IMR-90 (cell line): ENCODE measurements at regions not wholly inside any gene's neighbourhood (a gene's known extent, or its start where the extent isn't known, plus 50 kb on each side); places are given as distances from the start of the nearest gene placed in this dataset.

Experiments
- ATAC-seq: fragments of 200-7000 bp; cut with Tn5 transposase; 2 replicates; pipeline ENCODE4 v1.9.1; 2020; ENCODE audit warnings: low read depth, mild to moderate bottlenecking, moderate library complexity
- BruUV-seq: library from RNA; stranded (reverse); fragments of 400-500 nt; replicated peaks from 2 replicates; lab custom pipeline; 2021; lab: Mats Ljungman, UMichigan
- CTCF ChIA-PET: fragments of 300-600 bp; formaldehyde crosslinking; extraction: SDS; loops from one replicate; lab custom pipeline; 2021; ENCODE audit warnings: antibody characterized with exemption; lab: Yijun Ruan, JAX
- POLR2A ChIA-PET: fragments of 300-600 bp; sonication (Branson Sonifier 250); formaldehyde crosslinking; loops from one replicate; lab custom pipeline; 2022; ENCODE audit warnings: antibody characterized with exemption; ENCODE audit not compliant: unreplicated experiment; lab: Charles Lee
- DNase-seq: peaks from one replicate; pipeline ENCODE4 v3.0.0; 2013
- H2AFZ ChIP-seq: replicated peaks from 2 replicates; pipeline ENCODE3; 2013; ENCODE audit warnings: low read length, mild to moderate bottlenecking; ENCODE audit not compliant: poor library complexity
- H2AK5ac ChIP-seq: 2 replicates; pipeline ENCODE4 v1.6.1; 2013; ENCODE audit warnings: low read depth, low read length, inconsistent platforms
- H2AK9ac ChIP-seq: replicated peaks from 2 replicates; pipeline ENCODE3; 2013; ENCODE audit warnings: mild to moderate bottlenecking, low read depth, low read length, moderate library complexity; ENCODE audit not compliant: poor library complexity
- H2BK120ac ChIP-seq: 2 replicates; pipeline ENCODE4 v1.6.1; 2013; ENCODE audit warnings: low read depth, low read length, inconsistent platforms
- H2BK15ac ChIP-seq: 3 replicates; pipeline ENCODE4 v1.6.1; 2013; ENCODE audit warnings: low read depth, low read length, inconsistent platforms
- H2BK20ac ChIP-seq: 2 replicates; pipeline ENCODE4 v1.6.1; 2013; ENCODE audit warnings: low read depth, mild to moderate bottlenecking, inconsistent platforms, low read length, moderate library complexity
- H2BK5ac ChIP-seq: 2 replicates; pipeline ENCODE4 v1.6.1; 2013; ENCODE audit warnings: mild to moderate bottlenecking, low read depth, low read length, inconsistent platforms; ENCODE audit not compliant: poor library complexity, severe bottlenecking
- H3K14ac ChIP-seq: replicated peaks from 2 replicates; pipeline ENCODE4 v1.6.1; 2013; ENCODE audit warnings: low read depth, low read length, inconsistent platforms
- H3K18ac ChIP-seq: 2 replicates; pipeline ENCODE4 v1.6.1; 2013; ENCODE audit warnings: low read depth, low read length, control low read depth
- H3K23ac ChIP-seq: 2 replicates; pipeline ENCODE4 v1.6.1; 2013; ENCODE audit warnings: low read depth, low read length, inconsistent platforms
- H3K27ac ChIP-seq: 2 replicates; pipeline ENCODE4 v1.5.1; 2013; ENCODE audit warnings: mild to moderate bottlenecking, control low read depth, low read length; ENCODE audit not compliant: insufficient read depth
- H3K27me3 ChIP-seq: 2 replicates; pipeline ENCODE4 v1.6.1; 2013; ENCODE audit warnings: low read length; ENCODE audit not compliant: control insufficient read depth, insufficient read depth
- H3K36me3 ChIP-seq: 2 replicates; pipeline ENCODE4 v1.6.1; 2013; ENCODE audit warnings: low read length, mixed read lengths; ENCODE audit not compliant: control insufficient read depth, insufficient read depth
- H3K4ac ChIP-seq: 2 replicates; pipeline ENCODE4 v1.6.1; 2013; ENCODE audit warnings: low read depth, low read length, inconsistent platforms
- H3K4me1 ChIP-seq: 2 replicates; pipeline ENCODE4 v1.6.1; 2013; ENCODE audit warnings: low read length, mixed read lengths; ENCODE audit not compliant: control insufficient read depth, insufficient read depth
- H3K4me2 ChIP-seq: 2 replicates; pipeline ENCODE4 v1.6.1; 2013; ENCODE audit warnings: low read depth, mild to moderate bottlenecking, control low read depth, low read length, moderate library complexity
- H3K4me3 ChIP-seq: 2 replicates; pipeline ENCODE4 v1.5.1; 2013; ENCODE audit warnings: low read depth, mild to moderate bottlenecking, control low read depth, low read length, moderate library complexity; ENCODE audit not compliant: insufficient read depth
- H3K56ac ChIP-seq: 2 replicates; pipeline ENCODE4 v1.6.1; 2013; ENCODE audit warnings: low read length, inconsistent platforms; ENCODE audit not compliant: insufficient read depth; ENCODE audit errors: extremely low read depth
- H3K79me1 ChIP-seq, 2 experiments: 2 replicates each; pipeline ENCODE4 v1.6.1; 2013; ENCODE audit warnings: low read length in 2 of 2, inconsistent platforms in 1 of 2, low read depth in 1 of 2
- H3K9ac ChIP-seq: 2 replicates; pipeline ENCODE4 v1.6.1; 2013; ENCODE audit warnings: low read depth, low read length, control low read depth
- H3K9me1 ChIP-seq: 2 replicates; pipeline ENCODE4 v1.6.1; 2013; ENCODE audit warnings: low read length, inconsistent platforms; ENCODE audit not compliant: insufficient read depth
- H3K9me3 ChIP-seq: 2 replicates; pipeline ENCODE4 v1.6.1; 2013; ENCODE audit warnings: low read length; ENCODE audit not compliant: control insufficient read depth, insufficient read depth
- H4K20me1 ChIP-seq: 2 replicates; pipeline ENCODE4 v1.6.1; 2013; ENCODE audit warnings: low read length, inconsistent platforms; ENCODE audit not compliant: insufficient read depth
- H4K5ac ChIP-seq: 2 replicates; pipeline ENCODE4 v1.6.1; 2013; ENCODE audit warnings: mild to moderate bottlenecking, low read depth, low read length, control low read depth
- H4K8ac ChIP-seq, 2 experiments: 2 replicates each; pipeline ENCODE4 v1.6.1; 2013; ENCODE audit warnings: low read depth in 2 of 2, low read length in 2 of 2, control low read depth in 1 of 2, inconsistent platforms in 1 of 2
- H4K91ac ChIP-seq: 2 replicates; pipeline ENCODE4 v1.6.1; 2013; ENCODE audit warnings: low read depth, low read length, inconsistent platforms; ENCODE audit not compliant: insufficient read depth
- BHLHE40 ChIP-seq: fragments of 150-350 bp; IDR thresholded peaks from 2 replicates; pipeline ENCODE4 v1.6.1; 2016; ENCODE audit warnings: mild to moderate bottlenecking, low read depth, low read length
- CEBPB ChIP-seq: IDR thresholded peaks from 2 replicates; pipeline ENCODE4 v1.6.1; 2012; ENCODE audit warnings: low read depth, low read length, improper control_type of control experiment
- CHD1 ChIP-seq: IDR thresholded peaks from 2 replicates; pipeline ENCODE4 v1.6.1; 2012; ENCODE audit warnings: low read depth, low read length, improper control_type of control experiment
- ELK1 ChIP-seq: fragments of 150-350 bp; IDR thresholded peaks from 2 replicates; pipeline ENCODE4 v1.6.1; 2016; ENCODE audit warnings: low read depth, mild to moderate bottlenecking, low read length, moderate library complexity, borderline replicate concordance
- FOS ChIP-seq: fragments of 150-350 bp; IDR thresholded peaks from 2 replicates; pipeline ENCODE4 v1.6.1; 2016; ENCODE audit warnings: low read depth, low read length
- MAFK ChIP-seq: IDR thresholded peaks from 2 replicates; pipeline ENCODE4 v1.6.1; 2012; ENCODE audit warnings: low read depth, low read length, improper control_type of control experiment
- MAZ ChIP-seq: IDR thresholded peaks from 2 replicates; pipeline ENCODE4 v1.6.1; 2012; ENCODE audit warnings: low read depth, mild to moderate bottlenecking, low read length, improper control_type of control experiment, moderate library complexity, borderline replicate concordance
- MXI1 ChIP-seq: IDR thresholded peaks from 2 replicates; pipeline ENCODE4 v1.6.1; 2012; ENCODE audit warnings: low read depth, mild to moderate bottlenecking, low read length, moderate library complexity, borderline replicate concordance
- NFE2L2 ChIP-seq: fragments of 150-350 bp; IDR thresholded peaks from 2 replicates; pipeline ENCODE4 v1.6.1; 2016; ENCODE audit warnings: low read depth, mild to moderate bottlenecking, low read length
- POLR2A ChIP-seq: IDR thresholded peaks from 2 replicates; pipeline ENCODE4 v1.6.1; 2012; ENCODE audit warnings: mild to moderate bottlenecking, low read depth, low read length
- RAD21 ChIP-seq: IDR thresholded peaks from 2 replicates; pipeline ENCODE4 v1.6.1; 2012; ENCODE audit warnings: low read length, improper control_type of control experiment
- RCOR1 ChIP-seq: IDR thresholded peaks from 2 replicates; pipeline ENCODE4 v1.6.1; 2012; ENCODE audit warnings: mild to moderate bottlenecking, low read length, improper control_type of control experiment; ENCODE audit not compliant: insufficient replicate concordance
- RFX5 ChIP-seq: IDR thresholded peaks from 2 replicates; pipeline ENCODE4 v1.8.0; 2012; ENCODE audit warnings: low read depth, mild to moderate bottlenecking, low read length, moderate library complexity
- SMC3 ChIP-seq: fragments of 150-350 bp; IDR thresholded peaks from 2 replicates; pipeline ENCODE4 v1.6.1; 2016; ENCODE audit warnings: low read depth, mild to moderate bottlenecking, antibody characterized with exemption, low read length, moderate library complexity
- USF2 ChIP-seq: fragments of 150-350 bp; IDR thresholded peaks from 2 replicates; pipeline ENCODE4 v1.6.1; 2017; ENCODE audit warnings: mild to moderate bottlenecking, antibody characterized with exemption, low read length, low read depth
- WGBS, 2 experiments: methylation state at CpG; one replicate each; pipeline versions ENCODE4 v1.1.5 to v1.1.7; 2013; ENCODE audit warnings: missing lambda C conversion rate in 2 of 2; ENCODE audit not compliant: insufficient read length in 1 of 2; ENCODE audit errors: extremely low coverage in 2 of 2; 5-methylcytosine and 5-hydroxymethylcytosine counted together
- dilution Hi-C: fragments of 300-500 bp; cut with HindIII; formaldehyde crosslinking; loops from one replicate; pipeline ENCODE4 v1.14.3; 2018; ENCODE audit warnings: low sequenced_read_pairs; ENCODE audit not compliant: unreplicated experiment
- in situ Hi-C: fragments of 300-500 bp; cut with MboI; formaldehyde crosslinking; loops from 3 replicates; pipeline ENCODE4 v1.14.3; 2019; ENCODE audit warnings: low sequenced_read_pairs, inconsistent platforms, mixed read lengths
- intact Hi-C: fragments of 100-400 bp; cut with micrococcal nuclease; formaldehyde crosslinking; loops from 2 replicates; pipeline ENCODE4 v1.10.0; 2022
- TF ChIP-seq, protein P1 (sequence below): conservative IDR thresholded peaks from 2 replicates; pipeline ENCODE4 v1.5.1; 2012; ENCODE audit warnings: mild to moderate bottlenecking, low read depth, low read length, improper control_type of control experiment

DNA sequence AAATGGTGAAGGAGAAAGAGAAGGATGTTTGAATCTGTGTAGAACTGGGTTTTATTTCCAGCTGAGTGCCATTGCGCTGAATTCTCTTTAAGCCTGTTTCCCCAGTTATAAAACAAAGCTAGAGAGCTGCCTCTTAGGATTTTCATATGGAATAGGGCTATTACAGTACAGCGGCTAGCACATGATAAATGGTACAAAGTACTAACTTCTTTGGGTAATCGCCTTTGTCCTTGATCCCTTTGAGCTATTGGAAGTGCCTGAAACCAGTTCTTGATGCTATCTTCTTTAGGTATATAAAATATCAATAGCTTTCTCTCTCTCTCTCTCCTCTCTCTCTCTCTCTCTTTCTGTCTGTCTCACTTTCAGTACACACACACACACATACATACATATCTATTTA lies 71.3 kb downstream of the SOX11 start:
- no peak overlapping the region for H4K91ac ChIP-seq
- in situ Hi-C loops (no loop called here), dilution Hi-C loops (no loop called here), intact Hi-C loops (no loop called here)
- BruUV-seq, result no TSS peak
- no peak overlapping the region for H3K27ac ChIP-seq
- no peak overlapping the region for H2AK9ac ChIP-seq
- H4K20me1 ChIP-seq, result no peaks in the 10 kb centered on the region
- H3K4me2 ChIP-seq, result no peak overlapping the region
- H3K14ac ChIP-seq, result no peak overlapping the region
- H4K5ac ChIP-seq, result no peak overlapping the region
- H3K4ac ChIP-seq, result no peak overlapping the region
- ATAC-seq (no peak), DNase-seq (no peak)
- no peak overlapping the region for H3K56ac ChIP-seq
- no peak overlapping the region for H2BK120ac ChIP-seq
- H3K79me1 ChIP-seq, result no peaks in the 10 kb centered on the region
- H3K9ac ChIP-seq, result no peak overlapping the region
- no peaks in the 10 kb centered on the region for H3K9me1 ChIP-seq
- H3K27me3 ChIP-seq, result no peaks in the 10 kb centered on the region
- H2AK5ac ChIP-seq, result no peak overlapping the region
- H3K4me1 ChIP-seq, result peaks cover 4% of the 10 kb centered on the region; the same call in 1 of the 2 replicates
- no peak overlapping the region for H3K4me3 ChIP-seq
- H4K8ac ChIP-seq, result no peak overlapping the region
- H3K23ac ChIP-seq, result no peak overlapping the region
- ChIA-PET POLR2A (no interaction called here), CTCF (no interaction called here)
- no CpG with 5 or more reads among the region's 3 CpGs for WGBS, 2 experiments
- TF ChIP-seq CEBPB (no peak), USF2 (no peak), RAD21 (no peak), POLR2A (no peak), CHD1 (no peak), NFE2L2 (no peak), RFX5 (no peak), MAZ (no peak), SMC3 (no peak), ELK1 (no peak), MAFK (no peak), MXI1 (no peak), FOS (no peak), BHLHE40 (no peak), RCOR1 (no peak)
- TF ChIP-seq, protein P1, sequence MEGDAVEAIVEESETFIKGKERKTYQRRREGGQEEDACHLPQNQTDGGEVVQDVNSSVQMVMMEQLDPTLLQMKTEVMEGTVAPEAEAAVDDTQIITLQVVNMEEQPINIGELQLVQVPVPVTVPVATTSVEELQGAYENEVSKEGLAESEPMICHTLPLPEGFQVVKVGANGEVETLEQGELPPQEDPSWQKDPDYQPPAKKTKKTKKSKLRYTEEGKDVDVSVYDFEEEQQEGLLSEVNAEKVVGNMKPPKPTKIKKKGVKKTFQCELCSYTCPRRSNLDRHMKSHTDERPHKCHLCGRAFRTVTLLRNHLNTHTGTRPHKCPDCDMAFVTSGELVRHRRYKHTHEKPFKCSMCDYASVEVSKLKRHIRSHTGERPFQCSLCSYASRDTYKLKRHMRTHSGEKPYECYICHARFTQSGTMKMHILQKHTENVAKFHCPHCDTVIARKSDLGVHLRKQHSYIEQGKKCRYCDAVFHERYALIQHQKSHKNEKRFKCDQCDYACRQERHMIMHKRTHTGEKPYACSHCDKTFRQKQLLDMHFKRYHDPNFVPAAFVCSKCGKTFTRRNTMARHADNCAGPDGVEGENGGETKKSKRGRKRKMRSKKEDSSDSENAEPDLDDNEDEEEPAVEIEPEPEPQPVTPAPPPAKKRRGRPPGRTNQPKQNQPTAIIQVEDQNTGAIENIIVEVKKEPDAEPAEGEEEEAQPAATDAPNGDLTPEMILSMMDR, result no peak
- H2BK15ac ChIP-seq, result no peak overlapping the region
- H3K18ac ChIP-seq, result no peak overlapping the region
- H2AFZ ChIP-seq, result no peak overlapping the region
- no peak overlapping the region for H2BK5ac ChIP-seq
- H3K36me3 ChIP-seq, result no peaks in the 10 kb centered on the region
- no peak overlapping the region for H2BK20ac ChIP-seq
- no peaks in the 10 kb centered on the region for H3K9me3 ChIP-seq
